ENCODE measurements at regions not wholly inside any gene's neighbourhood (a gene's known extent, or its start where the extent isn't known, plus 50 kb on each side); places are given as distances from the start of the nearest gene placed in this dataset.
"Not testable (repeated sequence)": the region's sequence is repeated elsewhere in the genome, so short reads cannot be mapped to it uniquely, and the experiment has no call there.

GRCh38 chr9:109665736-109666135 lies 114.3 kb upstream of the PALM2AKAP2 start:
- DNase-seq (ENCODE audit: low read depth): not testable (repeated sequence)

- no peak for DNase-seq (ENCODE audit: low read depth)
Measured at GRCh38 chr9:109681301-109681700, 98.7 kb upstream of the PALM2AKAP2 start.

GRCh38 chr9:109682227-109682626 lies 97.8 kb upstream of the PALM2AKAP2 start:
- DNase-seq (ENCODE audit: low read depth): no peak

GRCh38 chr9:109683521-109683920 lies 96.5 kb upstream of the PALM2AKAP2 start:
- DNase-seq (ENCODE audit: low read depth): peak; percentile 67

GRCh38 chr9:109689701-109690100 lies 90.3 kb upstream of the PALM2AKAP2 start:
- peak; percentile 14 for DNase-seq (ENCODE audit: low read depth)

- peak; percentile 56 for DNase-seq (ENCODE audit: low read depth)
Measured at GRCh38 chr9:109699019-109699418, 81.0 kb upstream of the PALM2AKAP2 start.

GRCh38 chr9:109704546-109704945 lies 75.5 kb upstream of the PALM2AKAP2 start:
- DNase-seq (ENCODE audit: low read depth): no peak

- DNase-seq (ENCODE audit: low read depth): peak; percentile 67
Measured at GRCh38 chr9:109705515-109705914, 74.5 kb upstream of the PALM2AKAP2 start.

GRCh38 chr9:109707355-109707754 lies 72.6 kb upstream of the PALM2AKAP2 start:
- DNase-seq (ENCODE audit: low read depth): no peak

GRCh38 chr9:109708451-109708945 lies 71.5 kb upstream of the PALM2AKAP2 start:
- no peak for DNase-seq (ENCODE audit: low read depth)

GRCh38 chr9:109709866-109710265 lies 70.1 kb upstream of the PALM2AKAP2 start:
- DNase-seq (ENCODE audit: low read depth): no peak

GRCh38 chr9:109710830-109711229 lies 69.2 kb upstream of the PALM2AKAP2 start:
- no peak for DNase-seq (ENCODE audit: low read depth)

GRCh38 chr9:109715344-109715743 lies 64.7 kb upstream of the PALM2AKAP2 start:
- no peak for DNase-seq (ENCODE audit: low read depth)

- DNase-seq (ENCODE audit: low read depth): peak; percentile 76
Measured at GRCh38 chr9:109716631-109717030, 63.4 kb upstream of the PALM2AKAP2 start.

GRCh38 chr9:109717342-109717741 lies 62.7 kb upstream of the PALM2AKAP2 start:
- DNase-seq (ENCODE audit: low read depth): peak; percentile 70

GRCh38 chr9:109718861-109719260 lies 61.1 kb upstream of the PALM2AKAP2 start:
- DNase-seq (ENCODE audit: low read depth): no peak

GRCh38 chr9:109721001-109721400 lies 59.0 kb upstream of the PALM2AKAP2 start:
- no peak for DNase-seq (ENCODE audit: low read depth)

- DNase-seq (ENCODE audit: low read depth): no peak
Measured at GRCh38 chr9:109722007-109722406, 58.0 kb upstream of the PALM2AKAP2 start.

GRCh38 chr9:109723781-109724180 lies 56.2 kb upstream of the PALM2AKAP2 start:
- DNase-seq (ENCODE audit: low read depth): no peak

- DNase-seq (ENCODE audit: low read depth): no peak
Measured at GRCh38 chr9:109725460-109725859, 54.5 kb upstream of the PALM2AKAP2 start.

- DNase-seq (ENCODE audit: low read depth): no peak
Measured at GRCh38 chr9:109726119-109726518, 53.9 kb upstream of the PALM2AKAP2 start.

GRCh38 chr9:109728686-109729300 lies 51.2 kb upstream of the PALM2AKAP2 start:
- DNase-seq (ENCODE audit: low read depth): no peak

- DNase-seq (ENCODE audit: low read depth): no peak
Measured at GRCh38 chr9:109729513-109729912, 50.5 kb upstream of the PALM2AKAP2 start.
